GM12878 (cell line): ENCODE measurements at regions not wholly inside any gene's neighbourhood (a gene's known extent, or its start where the extent isn't known, plus 50 kb on each side); places are given as distances from the start of the nearest gene placed in this dataset.

Experiments
- ATAC-seq: fragments of 200-7000 bp; cut with Tn5 transposase; 3 replicates; pipeline ENCODE4 v1.9.1; 2020; ENCODE audit warnings: mild to moderate bottlenecking, moderate library complexity
- BruUV-seq: library from RNA; stranded (reverse); fragments of 400-500 nt; replicated peaks from 2 replicates; lab custom pipeline; 2021; lab: Mats Ljungman, UMichigan
- CTCF ChIA-PET: fragments of 300-600 bp; sonication (Branson Sonifier 250); formaldehyde crosslinking; extraction: SDS; loops from one replicate; lab custom pipeline; 2021; ENCODE audit warnings: inconsistent platforms; lab: Yijun Ruan, JAX
- POLR2A ChIA-PET: fragments of 350-600 bp; formaldehyde crosslinking; extraction: SDS; loops from one replicate; lab custom pipeline; 2021; ENCODE audit warnings: inconsistent platforms; lab: Charles Lee
- RAD21 ChIA-PET: fragments of 300-600 bp; sonication (Branson Sonifier 250); formaldehyde crosslinking; loops from one replicate; lab custom pipeline; 2023; ENCODE audit warnings: antibody characterized with exemption; ENCODE audit not compliant: unreplicated experiment; lab: Charles Lee
- SMC1A ChIA-PET: fragments of 300-600 bp; sonication (Branson Sonifier 250); formaldehyde crosslinking; loops from one replicate; lab custom pipeline; 2023; ENCODE audit not compliant: unreplicated experiment, uncharacterized antibody; lab: Charles Lee
- DNase-seq: peaks from one replicate; pipeline ENCODE4 v3.0.0-alpha.2; 2011; ENCODE audit warnings: low read depth, low spot score
- FAIRE-seq: peaks from 3 replicates; lab custom pipeline; 2011; peaks lifted over from hg19 to GRCh38; lab: Jason Lieb, UNC
- H2AFZ ChIP-seq: 2 replicates; pipeline ENCODE4 v1.6.0; 2011; ENCODE audit warnings: low read depth, low read length, control low read depth; ENCODE audit not compliant: control insufficient read depth
- H3K27ac ChIP-seq: 2 replicates; pipeline ENCODE4 v1.5.1; 2011; ENCODE audit warnings: control low read depth; ENCODE audit not compliant: control insufficient read depth, insufficient read depth
- H3K27me3 ChIP-seq, 2 experiments: replicated peaks in 1 of 2; 2 replicates each; pipeline versions ENCODE4 v1.6.0 to v1.6.1; 2011; ENCODE audit warnings: low read length in 1 of 2; ENCODE audit not compliant: control insufficient read depth in 2 of 2, insufficient read depth in 2 of 2
- H3K36me3 ChIP-seq, 2 experiments: 2 replicates each; pipeline ENCODE4 v1.5.1; 2011; ENCODE audit warnings: low read length in 1 of 2; ENCODE audit not compliant: control insufficient read depth in 2 of 2, insufficient read depth in 2 of 2
- H3K4me1 ChIP-seq: 2 replicates; pipeline ENCODE4 v1.6.1; 2011; ENCODE audit warnings: mild to moderate bottlenecking, low read length, moderate library complexity, mixed read lengths; ENCODE audit not compliant: control insufficient read depth, insufficient read depth
- H3K4me2 ChIP-seq: 2 replicates; pipeline ENCODE4 v1.6.0; 2011; ENCODE audit warnings: control low read depth; ENCODE audit not compliant: control insufficient read depth, insufficient read depth
- H3K4me3 ChIP-seq: fragments of 200-600 bp; sonication (generic); 2 replicates; pipeline ENCODE4 v1.5.1; 2016
- H3K79me2 ChIP-seq: 2 replicates; pipeline ENCODE4 v1.6.0; 2011; ENCODE audit warnings: low read length; ENCODE audit not compliant: control insufficient read depth, insufficient read depth
- H3K9ac ChIP-seq: 2 replicates; pipeline ENCODE4 v1.8.0; 2011; ENCODE audit warnings: low read length, control low read depth, mixed read lengths; ENCODE audit not compliant: control insufficient read depth, insufficient read depth
- H3K9me3 ChIP-seq: replicated peaks from 3 replicates; pipeline ENCODE4 v1.5.1; 2011; ENCODE audit warnings: mild to moderate bottlenecking, low read length; ENCODE audit not compliant: control insufficient read depth, insufficient read depth
- H4K20me1 ChIP-seq: 2 replicates; pipeline ENCODE4 v1.6.0; 2011; ENCODE audit not compliant: control insufficient read depth, insufficient read depth
- EGR1 ChIP-seq, 2 experiments: IDR thresholded peaks; 1 replicate in 1 of 2; 2 replicates in 1 of 2; pipeline ENCODE4 v1.6.1; 2011 to 2012; ENCODE audit warnings: low read depth in 2 of 2, low read length in 2 of 2, borderline replicate concordance in 1 of 2, mild to moderate bottlenecking in 1 of 2, moderate library complexity in 1 of 2
- POLR2AphosphoS2 ChIP-seq: IDR thresholded peaks from 2 replicates; pipeline ENCODE4 v1.6.1; 2011; ENCODE audit warnings: low read depth, mild to moderate bottlenecking, low read length, improper control_type of control experiment, moderate library complexity
- WGBS: methylation state at CpG from one replicate; pipeline ENCODE4 v1.1.6; 2016; ENCODE audit warnings: low lambda C conversion rate; ENCODE audit not compliant: insufficient replicate concordance, insufficient coverage; ENCODE audit errors: missing lambda C conversion rate; 5-methylcytosine and 5-hydroxymethylcytosine counted together
- in situ Hi-C: fragments of 300-500 bp; cut with MboI; formaldehyde crosslinking; loops from 9 replicates; pipeline ENCODE4 v1.14.3; 2018; ENCODE audit warnings: mixed read lengths
- intact Hi-C: fragments of 100-400 bp; cut with micrococcal nuclease; formaldehyde crosslinking; loops from one replicate; pipeline ENCODE4 v1.14.2; 2022; ENCODE audit not compliant: unreplicated experiment
- TF ChIP-seq, protein P1 (sequence below): fragments of 450-650 bp; IDR thresholded peaks from 2 replicates; pipeline ENCODE4 v1.6.1; 2016; ENCODE audit warnings: mild to moderate bottlenecking, moderate library complexity, borderline replicate concordance

DNA sequence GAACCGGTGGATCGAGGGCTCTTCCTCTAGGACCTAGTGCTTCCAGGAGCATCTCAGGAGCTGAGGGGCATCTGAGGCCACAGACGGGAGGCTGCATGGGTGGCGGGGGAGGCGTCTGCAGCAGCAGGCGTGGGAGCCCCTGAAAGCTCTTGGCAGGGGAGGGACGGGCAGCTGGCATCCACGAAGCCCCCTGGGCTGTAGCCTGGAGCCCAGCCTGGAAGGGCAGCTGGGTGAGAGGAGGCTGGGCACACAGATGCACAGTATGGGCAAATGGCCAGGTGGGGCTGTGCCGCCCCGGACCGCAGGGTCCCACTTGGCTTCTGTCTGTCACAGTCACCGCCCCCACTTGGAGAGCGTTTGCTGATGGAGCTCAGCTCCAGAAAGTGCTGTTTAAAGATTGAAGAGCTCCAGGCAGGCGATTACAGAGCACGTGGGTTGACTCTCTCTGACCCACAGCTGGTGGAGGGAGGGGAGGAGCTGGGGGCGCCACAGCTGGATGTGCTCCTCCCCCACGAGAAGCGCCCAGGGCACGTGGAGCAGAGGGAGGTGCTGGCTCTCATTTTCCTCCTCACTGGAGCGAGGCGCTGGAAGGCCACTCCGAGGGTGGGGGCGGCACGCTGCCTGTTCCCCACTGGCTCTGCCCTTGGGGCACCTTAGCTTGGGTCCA is 155.0 kb upstream of the C14orf180 start:
- Histone ChIP-seq H3K9ac (no peak overlapping the region), H3K27ac (no peak overlapping the region), H3K4me3 (no peak overlapping the region), H2AFZ (no peak overlapping the region), H3K4me2 (no peak overlapping the region), H3K27me3 (no peaks in the 10 kb centered on the region), H3K9me3 (no peaks in the 10 kb centered on the region), H3K36me3 (no peaks in the 10 kb centered on the region), H3K79me2 (no peaks in the 10 kb centered on the region), H4K20me1 (no peaks in the 10 kb centered on the region), H3K4me1 (peaks cover 2% of the 10 kb centered on the region; the same call in 1 of the 2 replicates)
- SMC1A ChIA-PET, result no interaction called here
- CTCF ChIA-PET, result no interaction called here
- ATAC-seq, result no peak
- no peak for FAIRE-seq
- POLR2A ChIA-PET, result no interaction called here
- BruUV-seq, result no TSS peak
- WGBS, result 44% methylated on average over 24 of the region's 24 CpGs
- TF ChIP-seq POLR2AphosphoS2 (no peak), EGR1 (IDR thresholded peaks at IDR 0.05; ENCODE audit: borderline replicate concordance in 1 of 2, low read depth in 2 of 2, low read length in 2 of 2) (no peak)
- TF ChIP-seq, protein P1, sequence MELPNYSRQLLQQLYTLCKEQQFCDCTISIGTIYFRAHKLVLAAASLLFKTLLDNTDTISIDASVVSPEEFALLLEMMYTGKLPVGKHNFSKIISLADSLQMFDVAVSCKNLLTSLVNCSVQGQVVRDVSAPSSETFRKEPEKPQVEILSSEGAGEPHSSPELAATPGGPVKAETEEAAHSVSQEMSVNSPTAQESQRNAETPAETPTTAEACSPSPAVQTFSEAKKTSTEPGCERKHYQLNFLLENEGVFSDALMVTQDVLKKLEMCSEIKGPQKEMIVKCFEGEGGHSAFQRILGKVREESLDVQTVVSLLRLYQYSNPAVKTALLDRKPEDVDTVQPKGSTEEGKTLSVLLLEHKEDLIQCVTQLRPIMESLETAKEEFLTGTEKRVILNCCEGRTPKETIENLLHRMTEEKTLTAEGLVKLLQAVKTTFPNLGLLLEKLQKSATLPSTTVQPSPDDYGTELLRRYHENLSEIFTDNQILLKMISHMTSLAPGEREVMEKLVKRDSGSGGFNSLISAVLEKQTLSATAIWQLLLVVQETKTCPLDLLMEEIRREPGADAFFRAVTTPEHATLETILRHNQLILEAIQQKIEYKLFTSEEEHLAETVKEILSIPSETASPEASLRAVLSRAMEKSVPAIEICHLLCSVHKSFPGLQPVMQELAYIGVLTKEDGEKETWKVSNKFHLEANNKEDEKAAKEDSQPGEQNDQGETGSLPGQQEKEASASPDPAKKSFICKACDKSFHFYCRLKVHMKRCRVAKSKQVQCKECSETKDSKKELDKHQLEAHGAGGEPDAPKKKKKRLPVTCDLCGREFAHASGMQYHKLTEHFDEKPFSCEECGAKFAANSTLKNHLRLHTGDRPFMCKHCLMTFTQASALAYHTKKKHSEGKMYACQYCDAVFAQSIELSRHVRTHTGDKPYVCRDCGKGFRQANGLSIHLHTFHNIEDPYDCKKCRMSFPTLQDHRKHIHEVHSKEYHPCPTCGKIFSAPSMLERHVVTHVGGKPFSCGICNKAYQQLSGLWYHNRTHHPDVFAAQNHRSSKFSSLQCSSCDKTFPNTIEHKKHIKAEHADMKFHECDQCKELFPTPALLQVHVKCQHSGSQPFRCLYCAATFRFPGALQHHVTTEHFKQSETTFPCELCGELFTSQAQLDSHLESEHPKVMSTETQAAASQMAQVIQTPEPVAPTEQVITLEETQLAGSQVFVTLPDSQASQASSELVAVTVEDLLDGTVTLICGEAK, result no peak
- RAD21 ChIA-PET, result no interaction called here
- no peak for DNase-seq
- intact Hi-C loops (no loop called here), in situ Hi-C loops (no loop called here)
